A172 (cell line): ENCODE measurements at regions not wholly inside any gene's neighbourhood (a gene's known extent, or its start where the extent isn't known, plus 50 kb on each side); places are given as distances from the start of the nearest gene placed in this dataset.

ENCODE experiments used
- DNase-seq: peaks from one replicate; pipeline ENCODE4 v3.0.0-alpha.2; 2015; ENCODE audit warnings: low spot score

DNA sequence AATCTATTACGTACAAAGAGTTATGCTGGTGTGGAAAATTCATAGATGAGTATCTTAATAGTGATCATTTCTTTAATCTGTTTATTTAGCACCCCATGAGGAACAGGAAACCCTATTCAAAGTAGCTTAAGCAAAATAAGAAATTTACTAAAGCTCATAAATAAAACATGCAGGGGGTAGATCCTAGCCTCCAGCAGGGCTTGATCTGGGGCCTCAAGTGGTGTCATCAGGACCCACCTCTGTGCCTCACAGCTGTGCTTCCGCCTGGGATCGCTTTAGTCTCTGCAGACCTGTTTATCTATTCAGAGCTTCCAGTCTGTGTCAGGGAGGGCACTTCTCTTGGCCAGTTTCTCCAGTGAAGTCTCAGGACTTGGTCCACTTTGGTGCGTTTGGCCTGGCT lies 171.0 kb upstream of the SLC24A5 start:
- DNase-seq: no peak

GRCh38 chr15:47950447-47950846 lies 170.3 kb upstream of the SLC24A5 start:
- DNase-seq: no peak

DNA sequence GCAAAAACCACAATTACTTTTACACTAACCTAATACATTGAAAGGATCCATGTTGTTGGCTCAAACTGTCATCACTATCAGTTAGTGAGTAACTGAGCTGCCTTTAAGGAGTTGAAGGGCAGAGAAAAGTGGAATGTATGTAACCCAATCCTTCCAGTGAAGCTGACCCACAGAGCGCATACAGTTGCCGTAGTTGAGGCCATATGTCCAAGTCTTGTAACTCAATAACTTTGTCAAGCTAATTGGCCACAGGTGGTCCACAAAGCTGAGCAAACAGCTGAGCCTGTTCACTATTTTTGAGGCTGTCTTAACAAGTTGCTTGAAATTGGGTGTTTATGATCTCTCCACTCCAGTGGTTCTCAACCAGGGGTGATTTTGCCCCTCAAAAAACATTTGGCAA lies 169.0 kb upstream of the SLC24A5 start:
- no peak for DNase-seq

DNA sequence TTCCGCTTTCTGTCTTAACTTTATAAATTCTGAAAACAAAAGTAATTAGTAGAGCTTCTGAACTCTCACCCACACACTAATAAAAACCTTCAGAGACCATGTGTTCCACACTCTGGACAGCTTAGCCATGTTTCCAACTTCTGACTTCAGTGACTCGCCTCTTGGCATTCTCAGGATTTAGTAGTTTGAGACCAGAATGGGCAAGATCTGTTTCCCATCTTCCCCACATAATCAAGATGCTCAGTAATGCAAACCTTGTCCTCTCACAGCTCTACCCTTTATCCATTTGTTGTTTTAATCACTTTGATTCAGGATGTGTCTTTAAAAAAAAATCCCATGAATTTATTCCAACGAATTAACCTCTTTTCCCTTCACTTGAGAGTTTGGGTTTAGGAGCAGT lies 166.6 kb upstream of the SLC24A5 start:
- no peak for DNase-seq

GRCh38 chr15:47955021-47955420 lies 165.8 kb upstream of the SLC24A5 start:
- DNase-seq: no peak

DNA sequence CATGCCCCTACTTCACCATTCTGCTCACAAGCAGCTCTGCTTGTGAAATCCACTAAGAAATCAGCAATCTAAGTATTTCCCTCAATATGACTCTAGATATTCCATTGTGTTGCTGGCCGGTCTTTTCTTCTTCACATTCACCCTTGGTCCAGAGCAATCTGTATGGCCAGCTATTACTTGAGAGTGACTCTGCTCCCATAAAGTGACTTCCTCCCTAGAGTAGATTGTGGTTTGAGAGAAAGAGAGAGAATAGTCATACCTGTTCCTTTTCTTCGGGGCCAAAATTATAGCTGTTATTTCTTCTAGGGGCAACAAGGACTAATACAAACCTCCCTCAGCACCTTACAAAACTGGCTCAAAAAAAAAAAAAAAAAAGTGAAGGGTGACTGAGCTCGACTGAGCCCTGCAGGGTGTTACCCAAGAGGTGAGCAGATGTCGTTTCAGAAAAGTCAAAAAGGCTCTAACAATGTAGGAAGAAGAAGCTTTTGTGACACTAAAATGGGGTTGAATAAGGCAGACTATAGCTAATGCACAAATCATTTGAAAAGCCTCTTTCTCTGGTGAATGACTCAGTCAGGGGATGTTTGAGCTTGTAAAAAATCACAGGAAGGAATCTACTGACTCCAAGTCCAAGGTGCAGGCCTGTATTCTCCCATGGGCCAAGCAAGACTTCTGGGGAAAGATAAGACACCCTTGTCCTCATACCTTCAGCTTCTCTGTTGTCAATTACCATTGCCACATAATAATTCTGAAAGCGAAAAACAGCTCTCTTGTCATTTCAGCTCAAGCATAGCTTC lies 161.0 kb upstream of the SLC24A5 start:
- no peak for DNase-seq

GRCh38 chr15:47961401-47962090 lies 159.2 kb upstream of the SLC24A5 start:
- no peak for DNase-seq

GRCh38 chr15:47963265-47963664 lies 157.5 kb upstream of the SLC24A5 start:
- DNase-seq: no peak

DNA sequence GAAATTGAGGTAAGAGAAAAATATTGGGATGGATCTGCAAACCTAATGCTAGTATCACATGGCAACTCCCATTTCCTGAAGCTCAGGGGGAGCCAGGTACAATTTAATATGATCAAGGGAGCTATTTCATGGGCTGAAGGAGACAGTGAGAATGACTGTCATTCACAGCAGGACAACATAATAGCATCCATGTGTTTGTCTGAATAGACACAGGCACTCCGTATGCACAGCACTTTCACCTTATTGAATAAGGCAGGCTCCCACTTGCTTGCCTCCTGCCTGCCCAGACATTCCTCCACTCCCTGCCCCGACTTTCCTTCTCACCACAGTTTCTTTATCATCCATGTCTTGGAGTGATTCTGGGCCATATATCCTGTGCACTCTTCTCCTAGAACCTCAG lies 156.6 kb upstream of the SLC24A5 start:
- DNase-seq: no peak

GRCh38 chr15:47965297-47965696 lies 155.5 kb upstream of the SLC24A5 start:
- no peak for DNase-seq

DNA sequence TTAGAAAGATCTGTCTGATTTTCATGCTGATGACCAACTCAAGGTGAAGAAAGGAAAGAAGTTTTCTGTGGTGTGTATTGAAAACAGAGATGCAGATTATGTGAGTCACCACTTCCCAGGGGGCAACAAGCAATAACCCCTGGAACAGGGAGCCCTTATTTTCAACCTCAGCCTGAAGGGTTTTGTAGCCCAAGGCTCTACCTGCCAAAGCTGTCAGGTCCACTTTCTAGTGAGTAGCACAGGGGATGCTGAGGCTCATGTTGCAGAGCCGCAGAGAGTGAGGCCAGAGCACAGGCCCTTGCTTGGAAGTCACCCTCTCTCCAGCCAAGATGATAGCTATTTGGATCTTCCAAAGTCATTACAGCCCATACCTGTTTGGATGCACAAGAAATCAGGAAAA lies 152.2 kb upstream of the SLC24A5 start:
- DNase-seq: no peak

- no peak for DNase-seq
Observed at GRCh38 chr15:47971637-47972036, 149.2 kb upstream of the SLC24A5 start.

- DNase-seq: no peak
Observed at GRCh38 chr15:47972738-47973137, 148.1 kb upstream of the SLC24A5 start.

DNA sequence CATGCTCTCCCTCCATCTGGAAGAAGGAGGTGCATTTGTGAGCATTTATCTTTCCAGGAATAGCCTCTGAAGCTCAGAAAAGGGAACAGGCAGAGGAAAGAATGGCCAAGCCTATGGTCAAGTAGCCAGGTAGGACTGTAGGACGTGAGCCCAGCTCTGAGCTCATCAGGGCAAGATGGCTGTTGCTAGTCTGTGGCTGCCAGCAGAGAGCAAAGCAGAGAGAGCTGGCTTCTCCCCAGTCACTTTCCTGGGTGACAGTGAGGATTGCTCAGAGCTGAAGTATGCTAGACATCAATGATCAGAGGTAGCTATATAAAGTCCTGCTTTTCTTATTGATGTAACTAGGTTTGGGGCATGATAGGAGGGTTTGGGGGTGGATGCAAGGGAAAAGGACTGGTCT lies 146.1 kb upstream of the SLC24A5 start:
- DNase-seq: no peak

GRCh38 chr15:47975427-47975826 lies 145.4 kb upstream of the SLC24A5 start:
- DNase-seq: no peak

DNA sequence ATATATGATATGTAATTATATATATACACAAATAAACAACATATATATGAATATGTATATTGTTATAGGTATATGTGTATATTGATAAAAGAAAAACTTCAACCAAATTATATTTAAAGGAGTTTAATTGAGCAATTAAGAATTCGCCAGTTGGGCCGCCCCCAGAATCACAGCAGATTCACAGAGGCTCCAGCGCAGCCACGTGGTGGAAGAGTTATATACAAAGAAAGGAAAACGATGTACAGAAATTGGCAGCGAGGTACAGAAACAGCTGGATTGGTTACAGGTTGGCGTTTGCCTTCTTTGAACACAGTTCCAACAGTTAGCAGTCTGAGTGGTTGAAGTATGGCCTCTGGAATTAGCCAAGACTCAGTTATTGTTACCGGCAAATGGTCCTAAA lies 137.3 kb upstream of the SLC24A5 start:
- DNase-seq: no peak

DNA sequence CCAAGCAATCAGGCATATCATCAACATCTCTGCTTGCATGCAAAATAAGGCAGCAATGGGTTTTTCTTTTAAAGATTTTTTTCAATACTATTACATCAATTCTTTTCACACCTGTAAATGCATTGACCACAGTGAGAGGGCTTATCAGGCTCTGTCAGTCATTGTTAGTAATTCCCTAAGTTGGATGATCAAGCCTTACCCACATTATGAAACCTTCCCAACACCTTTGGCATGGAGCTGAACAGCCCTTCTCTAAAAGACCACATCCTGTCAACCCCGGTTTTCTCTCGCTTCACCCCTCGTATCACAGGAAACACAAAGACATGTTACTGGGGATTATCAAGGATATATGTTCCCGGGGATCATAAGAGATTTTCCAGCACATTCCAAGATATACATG lies 135.2 kb upstream of the SLC24A5 start:
- no peak for DNase-seq

DNA sequence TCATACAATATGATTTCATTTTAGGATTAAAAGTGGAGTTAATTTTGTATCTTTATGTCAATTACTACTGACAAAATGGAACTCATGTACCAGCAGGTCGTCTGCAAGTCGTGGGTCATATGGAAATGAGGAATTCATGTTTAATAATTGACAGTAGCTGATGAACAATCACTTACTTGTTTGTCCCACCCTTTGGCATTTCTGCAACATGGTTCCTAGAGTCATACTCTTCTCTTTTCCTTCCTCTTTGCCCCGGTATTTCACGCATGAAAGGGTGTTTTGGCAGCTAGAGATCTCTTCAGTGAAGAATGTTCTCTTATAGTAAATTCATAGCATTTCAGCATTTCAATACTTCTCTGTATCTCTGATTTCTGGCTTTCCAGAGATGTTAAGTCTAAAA lies 133.3 kb upstream of the SLC24A5 start:
- no peak for DNase-seq

- DNase-seq: peak; percentile 47
Observed at GRCh38 chr15:47987908-47988532, 132.8 kb upstream of the SLC24A5 start.

GRCh38 chr15:47988564-47988963 lies 132.2 kb upstream of the SLC24A5 start:
- no peak for DNase-seq

DNA sequence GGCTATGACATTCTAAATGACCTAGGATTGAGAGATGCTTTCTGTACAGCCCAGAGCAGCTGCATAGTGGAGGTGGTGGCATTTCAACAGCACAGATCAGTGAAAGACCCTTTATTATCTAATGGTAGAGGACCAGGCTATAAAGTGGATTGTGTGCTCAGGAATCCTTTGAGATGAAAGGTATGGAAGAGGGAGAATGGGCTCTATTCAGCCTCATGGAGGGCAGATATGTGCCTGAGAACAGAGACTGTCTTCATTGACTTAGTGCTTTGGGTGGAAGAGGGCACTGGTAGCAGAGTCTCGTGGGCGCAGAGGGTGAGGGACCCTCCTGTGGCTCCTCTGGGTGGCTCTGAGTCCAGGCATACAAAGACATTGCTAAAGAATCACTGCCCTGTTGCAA lies 130.0 kb upstream of the SLC24A5 start:
- DNase-seq: no peak

- no peak for DNase-seq
Observed at GRCh38 chr15:47991357-47991756, 129.4 kb upstream of the SLC24A5 start.

- no peak for DNase-seq
Observed at GRCh38 chr15:47993051-47993450, 127.7 kb upstream of the SLC24A5 start.
